ENCODE measurements at regions not wholly inside any gene's neighbourhood (a gene's known extent, or its start where the extent isn't known, plus 50 kb on each side); places are given as distances from the start of the nearest gene placed in this dataset.

- Histone ChIP-seq H3K27me3 (ENCODE audit: insufficient read depth, low read length, poor library complexity) (no peaks in the 10 kb centered on the region), H4K20me1 (ENCODE audit: insufficient read depth, low read length) (no peaks in the 10 kb centered on the region), H2AFZ (ENCODE audit: low read depth, low read length) (no peak overlapping the region), H3K4me3 (ENCODE audit: low read depth in 1 of 2, low read length in 2 of 2) (no peak overlapping the region), H3K9me3 (ENCODE audit: insufficient read depth, low read length, severe bottlenecking) (no peaks in the 10 kb centered on the region), H3K79me2 (ENCODE audit: insufficient read depth, low read length) (no peaks in the 10 kb centered on the region), H3K36me3 (ENCODE audit: insufficient read depth, low read length) (no peaks in the 10 kb centered on the region), H3K4me2 (ENCODE audit: insufficient read depth, low read length) (no peak overlapping the region), H3K9ac (ENCODE audit: low read depth, low read length) (no peak overlapping the region), H3K27ac (ENCODE audit: low read length) (no peak overlapping the region), H3K4me1 (ENCODE audit: insufficient read depth, low read length) (no peaks in the 10 kb centered on the region)
- no peak for ATAC-seq (ENCODE audit: insufficient read depth, low read depth)
- TF ChIP-seq CTCF (IDR thresholded peaks at IDR 0.05; ENCODE audit: borderline replicate concordance, extremely low read depth, low read length, poor library complexity, severe bottlenecking) (no peak), EZH2 (IDR thresholded peaks at IDR 0.05; ENCODE audit: borderline replicate concordance, low read depth, low read length, severe bottlenecking) (no peak)
- DNase-seq = no peak
Observed at GRCh38 chr20:48193627-48194425, 408.5 kb upstream of the SULF2 start.

GRCh38 chr20:48192109-48192508 is 406.8 kb upstream of the SULF2 start:
- Histone ChIP-seq H3K79me2 (ENCODE audit: insufficient read depth, low read length) (no peaks in the 10 kb centered on the region), H3K4me1 (ENCODE audit: insufficient read depth, low read length) (no peaks in the 10 kb centered on the region), H3K27me3 (ENCODE audit: insufficient read depth, low read length, poor library complexity) (no peaks in the 10 kb centered on the region), H3K4me2 (ENCODE audit: insufficient read depth, low read length) (no peak overlapping the region), H3K9ac (ENCODE audit: low read depth, low read length) (no peak overlapping the region), H3K27ac (ENCODE audit: low read length) (no peak overlapping the region), H3K9me3 (ENCODE audit: insufficient read depth, low read length, severe bottlenecking) (no peaks in the 10 kb centered on the region), H3K4me3 (ENCODE audit: low read depth in 1 of 2, low read length in 2 of 2) (no peak overlapping the region), H3K36me3 (ENCODE audit: insufficient read depth, low read length) (no peaks in the 10 kb centered on the region), H4K20me1 (ENCODE audit: insufficient read depth, low read length) (no peaks in the 10 kb centered on the region), H2AFZ (ENCODE audit: low read depth, low read length) (no peak overlapping the region)
- ATAC-seq (ENCODE audit: insufficient read depth, low read depth) (no peak), DNase-seq (no peak)
- TF ChIP-seq CTCF (IDR thresholded peaks at IDR 0.05; ENCODE audit: borderline replicate concordance, extremely low read depth, low read length, poor library complexity, severe bottlenecking) (no peak), EZH2 (IDR thresholded peaks at IDR 0.05; ENCODE audit: borderline replicate concordance, low read depth, low read length, severe bottlenecking) (no peak)

GRCh38 chr20:48191200-48191599 is 405.9 kb upstream of the SULF2 start:
- H3K4me1 ChIP-seq (ENCODE audit: insufficient read depth, low read length) = no peaks in the 10 kb centered on the region
- H2AFZ ChIP-seq (ENCODE audit: low read depth, low read length) = no peak overlapping the region
- no peaks in the 10 kb centered on the region for H3K36me3 ChIP-seq (ENCODE audit: insufficient read depth, low read length)
- no peak overlapping the region for H3K4me2 ChIP-seq (ENCODE audit: insufficient read depth, low read length)
- TF ChIP-seq CTCF (IDR thresholded peaks at IDR 0.05; ENCODE audit: borderline replicate concordance, extremely low read depth, low read length, poor library complexity, severe bottlenecking) (no peak), EZH2 (IDR thresholded peaks at IDR 0.05; ENCODE audit: borderline replicate concordance, low read depth, low read length, severe bottlenecking) (no peak)
- H4K20me1 ChIP-seq (ENCODE audit: insufficient read depth, low read length) = no peaks in the 10 kb centered on the region
- H3K4me3 ChIP-seq (ENCODE audit: low read depth in 1 of 2, low read length in 2 of 2) = no peak overlapping the region
- ATAC-seq (ENCODE audit: insufficient read depth, low read depth) (no peak), DNase-seq (no peak)
- no peaks in the 10 kb centered on the region for H3K9me3 ChIP-seq (ENCODE audit: insufficient read depth, low read length, severe bottlenecking)
- no peak overlapping the region for H3K27ac ChIP-seq (ENCODE audit: low read length)
- H3K27me3 ChIP-seq (ENCODE audit: insufficient read depth, low read length, poor library complexity) = no peaks in the 10 kb centered on the region
- H3K79me2 ChIP-seq (ENCODE audit: insufficient read depth, low read length) = no peaks in the 10 kb centered on the region
- no peak overlapping the region for H3K9ac ChIP-seq (ENCODE audit: low read depth, low read length)
